ENCODE measurements at regions not wholly inside any gene's neighbourhood (a gene's known extent, or its start where the extent isn't known, plus 50 kb on each side); places are given as distances from the start of the nearest gene placed in this dataset.
"Not testable (repeated sequence)": the region's sequence is repeated elsewhere in the genome, so short reads cannot be mapped to it uniquely, and the experiment has no call there.

DNA sequence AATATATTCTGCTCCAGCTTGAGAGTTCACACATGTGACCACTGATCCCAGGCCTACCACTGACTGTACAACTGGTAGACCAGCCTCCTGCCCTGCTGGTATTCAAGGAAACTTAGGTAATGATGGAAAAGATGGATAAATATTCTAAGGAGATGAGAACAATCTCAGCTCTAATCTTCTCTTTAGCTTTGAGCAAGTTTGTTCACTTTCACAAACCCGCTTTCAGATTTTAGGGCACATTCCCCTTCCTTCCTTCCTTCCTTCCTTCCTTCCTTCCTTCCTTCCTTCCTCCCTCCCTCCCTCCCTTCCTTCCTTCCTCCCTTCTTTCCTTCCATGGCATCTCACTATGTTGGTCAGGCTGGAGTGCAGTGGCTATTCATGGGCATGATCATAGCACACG, 88.2 kb upstream of the PHACTR1 start:
- no peak for DNase-seq

DNA sequence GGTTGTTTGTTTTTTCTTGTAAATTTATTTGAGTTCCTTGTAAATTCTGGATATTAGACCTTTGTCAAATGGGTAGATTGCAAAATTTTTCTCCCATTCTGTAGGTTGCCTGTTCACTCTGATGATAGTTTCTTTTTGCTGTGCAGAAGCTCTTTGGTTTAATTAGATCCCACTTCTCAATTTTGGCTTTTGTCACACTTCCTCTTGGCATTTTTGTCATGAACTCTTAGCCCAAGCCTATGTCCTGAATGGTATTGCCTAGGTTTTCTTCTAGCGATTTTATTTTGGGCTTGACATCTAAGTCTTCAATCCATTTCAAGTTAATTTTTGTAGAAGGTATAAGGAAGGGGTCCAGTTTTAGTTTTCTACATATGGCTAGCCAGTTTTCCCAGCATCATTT, 82.8 kb upstream of the PHACTR1 start:
- DNase-seq, result not testable (repeated sequence)

DNA sequence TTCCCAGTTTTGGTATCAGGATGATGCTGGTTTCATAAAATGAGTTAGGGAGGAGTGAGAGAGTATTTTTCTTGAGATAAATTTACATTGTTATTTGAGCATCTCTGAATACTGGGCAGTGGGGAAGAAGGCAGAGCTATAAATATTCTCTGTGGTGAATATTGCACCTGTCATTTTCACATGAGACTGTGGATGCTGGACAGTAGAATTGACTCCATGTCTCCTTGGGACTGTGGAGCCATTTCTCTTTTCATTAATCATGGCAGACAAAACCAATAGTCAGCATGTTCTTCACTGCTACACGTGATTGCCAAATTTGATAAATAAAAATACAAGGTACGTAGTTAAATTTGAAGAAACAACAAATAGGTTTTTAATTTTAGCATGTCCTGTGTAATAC, 81.2 kb upstream of the PHACTR1 start:
- DNase-seq, result no peak

DNA sequence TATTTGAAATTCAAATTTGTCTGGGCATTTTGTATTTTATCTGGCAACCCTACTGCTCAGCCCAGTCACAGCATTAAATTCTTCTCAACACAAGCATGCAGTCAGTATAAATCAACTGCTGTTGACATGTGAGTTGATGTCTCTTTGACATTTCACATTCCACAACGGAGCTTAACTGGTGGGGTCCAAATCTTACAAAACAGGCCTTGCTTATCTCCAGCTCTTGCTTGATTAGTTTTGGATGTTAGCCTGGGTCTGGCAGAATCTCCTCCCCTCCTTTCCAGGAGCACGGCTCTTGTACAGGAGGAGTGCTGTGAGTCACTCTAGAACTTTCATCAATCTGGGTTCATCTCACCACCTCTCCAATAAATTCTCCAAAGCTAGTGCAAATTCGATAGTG, 80.8 kb upstream of the PHACTR1 start:
- DNase-seq, result no peak

DNA sequence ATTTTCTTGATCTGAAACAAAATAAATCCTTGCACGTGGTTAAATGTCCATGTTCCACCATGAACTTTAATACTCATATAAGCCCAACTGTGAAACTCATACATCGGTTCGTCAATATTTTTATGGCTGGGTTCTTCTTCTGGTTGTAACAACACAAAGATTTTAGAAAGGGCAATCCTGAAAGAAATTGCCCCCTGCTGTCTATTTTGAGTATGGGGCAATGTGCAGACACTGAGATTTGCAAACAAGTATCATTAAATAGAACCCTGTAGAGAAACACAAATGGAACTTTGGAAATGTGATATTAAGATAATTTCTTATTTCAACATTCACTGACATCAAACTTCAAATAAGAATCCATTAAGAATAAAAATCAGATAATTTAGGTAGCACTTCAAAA, 80.2 kb upstream of the PHACTR1 start:
- peak; percentile 9 for DNase-seq

- peak; percentile 82 for DNase-seq
Measured at GRCh38 chr6:12637960-12638641, 78.5 kb upstream of the PHACTR1 start.

- DNase-seq, result no peak
Measured at GRCh38 chr6:12640438-12640837, 76.1 kb upstream of the PHACTR1 start.

DNA sequence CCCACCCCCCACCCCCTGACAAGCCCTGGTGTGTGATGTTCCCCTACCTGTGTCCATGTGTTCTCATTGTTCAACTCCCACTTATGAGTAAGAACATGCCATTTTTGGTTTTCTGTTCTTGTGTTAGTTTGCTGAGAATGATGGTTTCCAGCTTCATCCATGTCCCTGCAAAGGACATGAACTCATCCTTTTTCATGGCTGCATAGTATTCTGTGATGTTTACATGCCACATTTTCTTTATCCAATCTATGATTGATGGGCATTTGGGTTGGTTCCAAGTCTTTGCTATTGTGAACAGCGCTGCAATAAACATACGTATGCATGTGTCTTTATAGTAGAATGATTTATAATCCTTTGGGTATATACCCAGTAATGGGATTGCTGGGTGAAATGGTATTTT, 74.8 kb upstream of the PHACTR1 start:
- DNase-seq, result not testable (repeated sequence)

DNA sequence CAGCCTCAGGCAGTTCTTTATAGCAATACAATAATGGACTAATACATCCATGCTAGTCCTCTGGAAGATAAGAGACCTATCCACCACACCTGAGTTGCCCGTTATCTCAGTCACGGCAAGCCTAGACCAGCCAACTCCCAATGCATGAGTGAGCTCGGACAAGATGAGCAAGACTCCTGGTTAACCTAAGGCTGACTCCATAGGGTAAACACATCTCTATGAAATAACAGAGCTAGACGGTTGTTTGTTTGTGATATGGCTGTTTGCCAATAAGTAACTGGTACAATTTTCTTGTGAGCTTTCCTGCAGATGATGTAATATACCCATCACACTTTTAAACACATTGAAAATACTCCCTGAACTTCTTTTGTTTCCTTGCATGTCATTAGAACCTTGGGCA, 70.6 kb upstream of the PHACTR1 start:
- DNase-seq, result no peak

GRCh38 chr6:12648171-12648570, 68.4 kb upstream of the PHACTR1 start:
- DNase-seq, result no peak

DNA sequence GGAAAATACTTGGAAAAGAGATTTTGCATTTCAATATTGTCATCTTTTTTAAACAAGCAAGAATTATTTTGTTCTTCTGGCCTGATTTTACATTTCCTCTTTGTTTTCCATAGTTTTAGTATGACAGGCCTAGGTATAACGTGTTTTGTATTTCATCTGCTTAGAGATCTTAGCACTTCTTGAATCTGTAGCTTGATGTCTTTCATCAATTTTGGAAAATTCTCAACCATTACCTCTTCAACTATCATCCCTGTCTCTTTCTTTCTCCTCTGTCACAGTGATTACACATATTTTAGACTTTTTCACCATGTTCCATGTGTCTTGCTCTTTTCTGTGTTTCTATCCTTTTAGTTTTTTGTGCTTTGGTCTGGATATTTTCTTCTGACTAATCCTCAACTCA, 67.2 kb upstream of the PHACTR1 start:
- DNase-seq, result no peak

DNA sequence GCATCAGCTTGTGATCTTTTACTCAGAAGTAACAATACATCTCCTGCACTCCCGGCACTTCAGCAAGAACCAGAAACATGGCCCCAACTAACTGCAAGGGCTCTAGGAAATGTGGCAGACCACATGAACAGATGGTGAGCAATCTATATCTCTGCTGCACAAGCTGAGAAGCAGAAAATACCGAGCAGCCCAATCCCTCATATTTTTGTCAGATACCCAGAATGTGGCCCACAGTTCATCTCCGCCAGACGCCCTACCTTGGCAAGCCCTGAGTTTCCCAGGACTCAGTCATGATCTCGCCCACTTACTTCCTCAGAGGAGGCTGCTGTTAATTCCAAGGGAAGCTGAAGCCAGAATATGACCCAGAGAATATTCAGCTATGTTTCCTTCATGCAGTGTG, 63.1 kb upstream of the PHACTR1 start:
- DNase-seq, result peak; percentile 80

DNA sequence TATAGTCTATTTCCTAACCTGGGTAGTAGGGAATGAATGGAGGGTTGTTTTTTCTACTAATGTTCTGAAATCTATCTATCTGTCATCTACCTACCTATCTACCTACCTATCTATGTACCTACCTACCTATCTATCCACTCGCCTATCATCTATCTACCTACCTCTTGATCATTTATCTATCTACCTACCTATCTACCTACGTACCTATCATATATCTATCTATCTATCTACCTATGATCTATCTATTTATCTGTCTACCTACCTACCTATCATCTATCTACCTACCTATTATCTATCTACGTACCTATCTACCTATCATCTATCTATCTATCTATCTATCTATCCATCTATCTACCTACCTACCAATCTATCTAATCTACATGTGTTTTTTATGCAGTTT, 62.5 kb upstream of the PHACTR1 start:
- no peak for DNase-seq

DNA sequence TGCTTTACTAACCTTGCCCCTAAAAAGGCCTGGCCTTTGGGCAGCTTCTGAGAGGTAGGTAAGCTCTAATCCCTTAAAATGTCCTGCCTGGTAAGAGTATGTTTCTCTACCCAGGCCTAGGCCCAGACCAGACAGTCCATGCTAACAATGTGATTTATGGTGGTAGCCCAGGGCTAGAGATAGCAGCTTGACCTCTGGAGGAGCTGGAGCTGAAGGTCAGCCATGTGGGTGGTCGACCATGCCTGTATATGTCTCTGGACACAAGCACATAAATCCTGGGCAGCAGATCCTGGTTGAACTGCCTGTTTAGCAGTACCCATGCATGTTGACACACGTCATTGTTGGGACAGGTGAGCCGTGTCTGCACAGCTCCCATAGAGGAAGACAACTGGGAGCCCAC, 62.1 kb upstream of the PHACTR1 start:
- no peak for DNase-seq

DNA sequence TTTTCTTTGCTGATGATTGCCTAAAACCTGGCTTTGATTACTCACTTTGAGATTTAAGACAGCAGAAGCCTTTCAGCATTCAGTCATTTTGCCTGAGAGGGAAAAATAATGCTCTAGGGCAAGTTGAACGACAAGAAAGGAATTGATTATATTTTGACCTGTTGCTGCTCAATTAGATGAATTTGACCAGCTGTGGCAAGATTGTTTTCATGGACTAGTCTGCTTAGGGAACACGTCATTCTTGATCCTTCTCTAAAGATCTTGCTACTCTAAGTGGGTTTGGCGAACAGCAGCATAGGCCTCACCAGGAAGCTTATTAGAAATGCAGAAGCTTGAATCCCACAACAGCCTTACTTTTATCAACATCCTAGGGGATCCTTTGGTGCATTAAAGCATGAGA, 59.7 kb upstream of the PHACTR1 start:
- no peak for DNase-seq

DNA sequence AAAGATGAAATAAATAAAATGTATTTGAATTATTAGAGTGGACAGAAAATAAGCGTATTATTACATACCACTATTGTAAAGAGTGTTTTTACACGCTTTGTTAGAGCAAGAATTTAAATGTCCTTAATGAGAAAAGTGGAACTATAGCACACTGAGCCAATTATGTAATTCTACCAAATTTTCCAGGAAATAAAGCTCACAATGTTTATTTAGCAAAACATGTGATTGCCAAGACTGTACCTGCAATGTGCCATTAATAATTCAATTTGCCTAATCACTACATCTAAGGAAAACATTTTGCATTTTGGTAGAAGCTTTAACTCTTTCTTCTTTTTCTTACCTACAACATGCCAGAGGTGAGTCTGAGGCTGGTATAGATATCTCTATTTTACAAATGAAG, 58.7 kb upstream of the PHACTR1 start:
- no peak for DNase-seq

DNA sequence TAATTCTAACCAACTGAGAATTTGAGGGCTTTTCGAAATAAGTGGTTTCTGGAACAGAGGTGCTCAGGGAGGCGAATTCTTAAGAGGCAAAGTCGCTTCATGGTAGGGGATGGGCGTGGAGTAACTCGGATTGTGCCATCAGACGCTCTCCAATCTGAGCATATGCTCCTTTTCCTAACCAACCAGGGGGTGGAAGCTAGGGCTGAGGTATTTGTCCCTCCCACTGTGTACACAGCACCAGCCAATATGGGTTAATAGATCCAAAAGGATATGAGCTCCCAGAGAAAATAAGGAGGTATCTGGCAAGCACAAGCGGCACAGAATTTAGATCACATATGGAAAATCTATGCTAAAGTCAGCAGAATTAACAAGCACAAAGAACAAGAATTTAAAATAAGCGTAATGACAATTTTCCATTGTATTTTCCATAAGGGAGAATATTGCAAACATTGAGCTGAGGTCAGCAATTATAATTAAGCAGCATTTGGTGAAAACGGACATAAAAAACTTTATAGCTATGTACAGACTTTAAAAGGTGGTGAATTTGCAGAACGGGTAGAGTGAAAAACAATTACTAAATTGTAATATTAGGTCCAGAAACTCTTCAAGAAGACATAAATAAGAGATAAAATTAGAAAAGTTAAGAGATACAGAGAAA, 55.0 kb upstream of the PHACTR1 start:
- no peak for DNase-seq

All from hematopoietic multipotent progenitor cell treated with erythropoietin and hydrocortisone succinate and interleukin-3 and kit ligand, for 4 days (in vitro differentiated cells).